HepG2 (cell line): ENCODE measurements at regions not wholly inside any gene's neighbourhood (a gene's known extent, or its start where the extent isn't known, plus 50 kb on each side); places are given as distances from the start of the nearest gene placed in this dataset.

ENCODE experiments used
- GABPA ChIP-seq, 2 experiments: IDR thresholded peaks; 2 replicates each; pipeline ENCODE4 v1.6.1; 2011 to 2016; ENCODE audit warnings: low read depth in 2 of 2, low read length in 1 of 2, missing biosample characterization in 1 of 2, missing genetic modification characterization in 1 of 2
- NONO ChIP-seq, 2 experiments: fragments of 450-650 bp in 1 of 2; sonication (generic) in 1 of 2; formaldehyde crosslinking in 1 of 2; IDR thresholded peaks in 1 of 2; conservative IDR thresholded peaks in 1 of 2; 2 replicates each; pipeline versions ENCODE4 v1.6.1 to v1.8.0; 2017 to 2022; ENCODE audit warnings: mild to moderate bottlenecking in 1 of 2, missing genetic modification reagents in 1 of 2, moderate library complexity in 1 of 2
- POLR2AphosphoS5 ChIP-seq: IDR thresholded peaks from 2 replicates; pipeline ENCODE4 v1.6.1; 2012; ENCODE audit warnings: low read depth, low read length
- ZBTB1 ChIP-seq: sonication (generic); formaldehyde crosslinking; IDR thresholded peaks from 2 replicates; pipeline ENCODE4 v1.4.0; 2020; ENCODE audit warnings: missing genetic modification reagents, borderline replicate concordance

DNA sequence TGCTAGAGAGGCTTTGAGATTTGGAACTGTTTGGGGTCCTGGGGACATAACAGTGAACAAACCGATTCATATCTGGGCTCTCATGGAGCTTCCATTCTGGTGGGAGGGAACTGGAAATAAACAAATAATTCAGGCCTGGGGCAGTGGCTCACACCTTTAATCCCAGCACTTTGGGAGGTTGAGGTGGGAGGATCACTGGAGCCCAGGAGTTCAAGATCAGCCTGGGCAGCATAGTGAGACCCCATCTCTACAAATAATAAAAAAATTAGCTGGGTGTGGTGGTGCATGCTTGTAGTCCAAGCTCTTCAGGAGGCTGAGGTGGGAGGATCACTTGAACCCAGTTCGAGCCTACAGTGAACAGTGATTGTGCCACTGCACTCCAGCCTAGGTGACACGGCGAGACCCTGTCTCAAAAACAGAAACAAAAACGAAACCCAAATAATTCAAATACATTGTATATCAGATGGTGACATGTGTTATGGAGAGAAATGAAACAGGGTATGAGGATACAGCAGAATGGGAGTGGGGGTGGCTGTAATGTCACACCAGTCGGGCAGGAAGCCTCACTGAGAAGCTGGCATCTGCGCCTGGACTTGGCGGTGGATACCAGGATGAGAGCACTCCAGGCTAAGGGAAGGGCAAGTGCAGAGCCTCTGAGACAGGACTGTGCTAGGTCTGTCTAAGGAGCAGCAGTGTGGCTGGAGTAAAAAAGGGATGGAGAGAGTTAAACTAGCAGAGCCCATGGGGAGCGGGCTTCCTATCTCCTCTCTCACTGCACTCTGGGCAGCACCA, 131.1 kb upstream of the ZNF536 start:
- no peak for TF ChIP-seq NONO (IDR thresholded peaks at IDR 0.05)
- TF ChIP-seq NONO (CRISPR knock-in tag; conservative IDR thresholded peaks at IDR 0.05), result no peak
- TF ChIP-seq ZBTB1 (CRISPR knock-in tag), result no peak
- TF ChIP-seq GABPA (IDR thresholded peaks at IDR 0.05; ENCODE audit: low read depth, low read length), result no peak
- TF ChIP-seq GABPA (CRISPR knock-in tag; IDR thresholded peaks at IDR 0.05; ENCODE audit: low read depth), result no peak
- TF ChIP-seq POLR2AphosphoS5, result no peak
